ENCODE measurements at regions not wholly inside any gene's neighbourhood (a gene's known extent, or its start where the extent isn't known, plus 50 kb on each side); places are given as distances from the start of the nearest gene placed in this dataset.

GRCh38 chr14:46369391-46369790, 282.2 kb downstream of the RPL10L start:
- TF ChIP-seq CTCF (IDR thresholded peaks at IDR 0.05) (no peak), POLR2A (IDR thresholded peaks at IDR 0.05) (no peak), POLR2AphosphoS5 (IDR thresholded peaks at IDR 0.05) (no peak)
